ENCODE measurements at regions not wholly inside any gene's neighbourhood (a gene's known extent, or its start where the extent isn't known, plus 50 kb on each side); places are given as distances from the start of the nearest gene placed in this dataset.
A peak's percentile ranks its signal among the peaks of the same experiment; 100 is the strongest.
"Not testable (repeated sequence)": the region's sequence is repeated elsewhere in the genome, so short reads cannot be mapped to it uniquely, and the experiment has no call there.

- FAIRE-seq: not testable (repeated sequence)
These were observed 71.5 kb downstream of the WSB1 start for GRCh38 chr17:27365329-27365945.

- no peak for FAIRE-seq
These were observed 72.5 kb downstream of the WSB1 start for GRCh38 chr17:27366437-27366836.

GRCh38 chr17:27367121-27367981 is 73.4 kb downstream of the WSB1 start:
- no peak for FAIRE-seq

GRCh38 chr17:27368151-27368795 is 74.4 kb downstream of the WSB1 start:
- FAIRE-seq: no peak

GRCh38 chr17:27368980-27369379 is 75.1 kb downstream of the WSB1 start:
- FAIRE-seq: no peak

GRCh38 chr17:27370776-27371175 is 76.9 kb downstream of the WSB1 start:
- FAIRE-seq: no peak

GRCh38 chr17:27373695-27374094 is 79.8 kb downstream of the WSB1 start:
- FAIRE-seq: not testable (repeated sequence)

GRCh38 chr17:27376637-27377547 is 79.4 kb upstream of the KSR1 start:
- FAIRE-seq: no peak

GRCh38 chr17:27378482-27379175 is 77.6 kb upstream of the KSR1 start:
- FAIRE-seq: peak; percentile 94

GRCh38 chr17:27379888-27380533 is 76.2 kb upstream of the KSR1 start:
- FAIRE-seq: no peak

- no peak for FAIRE-seq
These were observed 75.7 kb upstream of the KSR1 start for GRCh38 chr17:27380551-27380950.

GRCh38 chr17:27381007-27381501 is 75.2 kb upstream of the KSR1 start:
- FAIRE-seq: no peak

- no peak for FAIRE-seq
These were observed 74.2 kb upstream of the KSR1 start for GRCh38 chr17:27382025-27382424.

GRCh38 chr17:27384261-27384701 is 72.0 kb upstream of the KSR1 start:
- FAIRE-seq: no peak

GRCh38 chr17:27384726-27385125 is 71.5 kb upstream of the KSR1 start:
- FAIRE-seq: no peak

- FAIRE-seq: no peak
These were observed 70.6 kb upstream of the KSR1 start for GRCh38 chr17:27385626-27386025.

- FAIRE-seq: no peak
These were observed 69.8 kb upstream of the KSR1 start for GRCh38 chr17:27386206-27387075.

GRCh38 chr17:27389542-27390140 is 66.6 kb upstream of the KSR1 start:
- no peak for FAIRE-seq

- FAIRE-seq: no peak
These were observed 65.7 kb upstream of the KSR1 start for GRCh38 chr17:27390540-27390939.

GRCh38 chr17:27391427-27391826 is 64.8 kb upstream of the KSR1 start:
- FAIRE-seq: no peak

All from endometrium (tissue), 2 donors.